K562 (cell line): ENCODE measurements at regions not wholly inside any gene's neighbourhood (a gene's known extent, or its start where the extent isn't known, plus 50 kb on each side); places are given as distances from the start of the nearest gene placed in this dataset.

Experiments used
- ATAC-seq: fragments of 200-7000 bp; cut with Tn5 transposase; 3 replicates; pipeline ENCODE4 v1.9.1; 2020; ENCODE audit warnings: moderate library complexity
- BruUV-seq: library from RNA; stranded (reverse); fragments of 400-500 nt; replicated peaks from 2 replicates; lab custom pipeline; 2021; lab: Mats Ljungman, UMichigan
- CTCF ChIA-PET: fragments of 300-600 bp; formaldehyde crosslinking; extraction: SDS; loops from one replicate; lab custom pipeline; 2021; ENCODE audit warnings: low intra/inter-chr PET ratio; lab: Yijun Ruan, JAX
- POLR2A ChIA-PET: fragments of 300-600, 350-650 bp; sonication (Branson Sonifier 250); formaldehyde crosslinking; extraction: SDS; loops from one replicate; lab custom pipeline; 2021; ENCODE audit warnings: antibody characterized with exemption, inconsistent platforms; lab: Yijun Ruan, JAX
- DNase-seq, 4 experiments: peaks; one replicate each; pipeline versions ENCODE4 v3.0.0 to v3.0.0-alpha.2; 2011 to 2018; ENCODE audit warnings: low spot score in 3 of 4, mixed read lengths in 3 of 4; ENCODE audit errors: extremely low read depth in 1 of 4
- FAIRE-seq: peaks from 2 replicates; lab custom pipeline; 2011; peaks lifted over from hg19 to GRCh38; lab: Jason Lieb, UNC
- H2AFZ ChIP-seq: 2 replicates; pipeline ENCODE4 v1.6.0; 2011; ENCODE audit warnings: low read depth, low read length, control low read depth, inconsistent platforms
- H3K27ac ChIP-seq: fragments of 200-600 bp; 3 replicates; pipeline ENCODE4 v1.8.0; 2011; ENCODE audit warnings: low read depth, mild to moderate bottlenecking, control low read depth, inconsistent platforms, low read length, moderate library complexity, mixed read lengths; ENCODE audit errors: extremely low read depth
- H3K27me3 ChIP-seq, 2 experiments: fragments of 300-600 bp in 1 of 2; 2 replicates in 1 of 2; 3 replicates in 1 of 2; pipeline versions ENCODE4 v1.6.0 to v1.8.0; 2011; ENCODE audit warnings: inconsistent platforms in 2 of 2, low read length in 2 of 2, mild to moderate bottlenecking in 1 of 2, mixed read lengths in 1 of 2, moderate library complexity in 1 of 2; ENCODE audit not compliant: control insufficient read depth in 2 of 2, insufficient read depth in 2 of 2
- H3K36me3 ChIP-seq: fragments of 300-600 bp; 3 replicates; pipeline ENCODE4 v1.8.0; 2011; ENCODE audit warnings: mild to moderate bottlenecking, low read length, inconsistent platforms; ENCODE audit not compliant: control insufficient read depth, insufficient read depth
- H3K4me1 ChIP-seq, 2 experiments: fragments of 200-600 bp in 1 of 2; replicated peaks in 1 of 2; 2 replicates in 1 of 2; 3 replicates in 1 of 2; pipeline versions ENCODE4 v1.5.1 to v1.8.0; 2011; ENCODE audit warnings: inconsistent platforms in 2 of 2, low read length in 2 of 2, mild to moderate bottlenecking in 1 of 2, mixed read lengths in 1 of 2, moderate library complexity in 1 of 2; ENCODE audit not compliant: control insufficient read depth in 2 of 2, insufficient read depth in 2 of 2
- H3K4me2 ChIP-seq: 2 replicates; pipeline ENCODE4 v1.6.1; 2011; ENCODE audit warnings: low read length, control low read depth, inconsistent platforms, mixed read lengths; ENCODE audit not compliant: insufficient read depth
- H3K4me3 ChIP-seq: fragments of 200-600 bp; sonication (generic), shearing (Covaris generic); 2 replicates; pipeline ENCODE4 v1.5.1; 2016; ENCODE audit warnings: control low read depth, inconsistent platforms
- H3K79me2 ChIP-seq: fragments of 200-600 bp; 3 replicates; pipeline ENCODE4 v1.8.0; 2011; ENCODE audit warnings: low read length, inconsistent platforms; ENCODE audit not compliant: control insufficient read depth, insufficient read depth
- H3K9ac ChIP-seq, 2 experiments: 2 replicates each; pipeline versions ENCODE4 v1.6.0 to v1.6.1; 2011; ENCODE audit warnings: low read depth in 2 of 2, low read length in 2 of 2, control low read depth in 1 of 2, inconsistent platforms in 1 of 2, mild to moderate bottlenecking in 1 of 2, mixed read lengths in 1 of 2; ENCODE audit not compliant: insufficient read depth in 1 of 2
- H3K9me1 ChIP-seq: one replicate; pipeline ENCODE4 v1.6.0; 2011; ENCODE audit warnings: inconsistent platforms, mild to moderate bottlenecking, low read length, moderate library complexity; ENCODE audit not compliant: control insufficient read depth, insufficient read depth
- H3K9me3 ChIP-seq: replicated peaks from 2 replicates; pipeline ENCODE4 v1.5.1; 2011; ENCODE audit warnings: low read depth, low read length, inconsistent platforms; ENCODE audit not compliant: control insufficient read depth, insufficient read depth
- H4K20me1 ChIP-seq: replicated peaks from 2 replicates; pipeline ENCODE4 v1.6.1; 2011; ENCODE audit warnings: low read length, inconsistent platforms, mixed read lengths; ENCODE audit not compliant: control insufficient read depth, insufficient read depth
- ELK3 ChIP-seq: fragments of 450-650 bp; formaldehyde crosslinking; IDR thresholded peaks from 2 replicates; pipeline ENCODE4 v1.4.0; 2020; ENCODE audit warnings: mild to moderate bottlenecking
- HNRNPH1 ChIP-seq: fragments of 200-400 bp; formaldehyde crosslinking; optimal IDR thresholded peaks from 2 replicates; pipeline ENCODE3; 2017; ENCODE audit warnings: low read depth, mild to moderate bottlenecking, low read length, moderate library complexity
- NFIC ChIP-seq: fragments of 450-650 bp; IDR thresholded peaks from 2 replicates; pipeline ENCODE4 v1.6.1; 2017; ENCODE audit warnings: mild to moderate bottlenecking, inconsistent platforms
- RBM22 ChIP-seq: fragments of 200-400 bp; formaldehyde crosslinking; IDR thresholded peaks from 2 replicates; pipeline ENCODE4 v1.6.1; 2018; ENCODE audit warnings: low read length, low read depth; ENCODE audit not compliant: poor library complexity, severe bottlenecking
- SREBF1 ChIP-seq: fragments of 150-350 bp; IDR thresholded peaks from 2 replicates; pipeline ENCODE4 v1.6.1; 2014; ENCODE audit warnings: antibody characterized with exemption, low read depth, low read length, borderline replicate concordance
- TCF7L2 ChIP-seq: fragments of 150-350 bp; IDR thresholded peaks from 2 replicates; pipeline ENCODE4 v1.6.1; 2016; ENCODE audit warnings: low read depth, mild to moderate bottlenecking, low read length, moderate library complexity
- XRCC5 ChIP-seq: fragments of 200-400 bp; formaldehyde crosslinking; IDR thresholded peaks from 2 replicates; pipeline ENCODE4 v1.6.1; 2017; ENCODE audit warnings: low read depth, mild to moderate bottlenecking, low read length
- ZNF511 ChIP-seq: sonication (generic); formaldehyde crosslinking; IDR thresholded peaks from 2 replicates; pipeline ENCODE4 v1.8.0; 2022; ENCODE audit warnings: mild to moderate bottlenecking, missing genetic modification reagents
- WGBS: fragments of 100-300 bp; shearing (Covaris generic); methylation state at CpG from one replicate; pipeline ENCODE4 v1.1.6; 2016; ENCODE audit warnings: low coverage, mixed read lengths; ENCODE audit not compliant: insufficient coverage; ENCODE audit errors: missing lambda C conversion rate; 5-methylcytosine and 5-hydroxymethylcytosine counted together
- in situ Hi-C: fragments of 300-500 bp; cut with MboI; formaldehyde crosslinking; loops from 4 replicates; pipeline ENCODE4 v1.15.0; 2018; ENCODE audit warnings: inconsistent platforms, mixed read lengths
- intact Hi-C: fragments of 100-400 bp; cut with micrococcal nuclease; formaldehyde crosslinking; loops from 2 replicates; pipeline ENCODE4 v1.14.2; 2022

GRCh38 chr7:156438011-156438410 lies 202.6 kb upstream of the RNF32 start:
- Histone ChIP-seq H4K20me1 (0 out of 2 replicates have a peak, but pooled peaks cover 3% of the 10 kb centered on the region), H3K4me3 (no peak overlapping the region), H3K36me3 (no peaks in the 10 kb centered on the region), H3K9ac (no peak overlapping the region), H3K27me3 (peaks cover 50 to 71% of the 10 kb centered on the region in 2 experiments), H2AFZ (no peak overlapping the region), H3K4me2 (no peak overlapping the region), H3K79me2 (no peaks in the 10 kb centered on the region), H3K4me1 (no peaks in the 10 kb centered on the region), H3K9me1 (no peaks in the 10 kb centered on the region), H3K9me3 (no peaks in the 10 kb centered on the region), H3K27ac (no peak overlapping the region)
- TF ChIP-seq ZNF511 (CRISPR knock-in tag) (no peak), RBM22 (no peak), NFIC (no peak), ELK3 (no peak), XRCC5 (no peak), SREBF1 (no peak), TCF7L2 (no peak), HNRNPH1 (no peak)
- ChIA-PET POLR2A (interaction anchor here (0.6 to 1.2 kb wide), 2 partner anchors 10 to 1233 kb away, joined by 3 read pairs; no protein-coding TSS in a partner anchor), CTCF (no interaction called here)
- intact Hi-C loops = no loop called here
- BruUV-seq = no TSS peak
- no peak for DNase-seq
- ATAC-seq = no peak
- WGBS = 4% methylated on average over 2 of the region's 2 CpGs
- in situ Hi-C loops = no loop called here
- no peak for FAIRE-seq
